NCI-H2196 (cell line): ENCODE measurements at regions not wholly inside any gene's neighbourhood (a gene's known extent, or its start where the extent isn't known, plus 50 kb on each side); places are given as distances from the start of the nearest gene placed in this dataset.

Source experiments
- DNase-seq: peaks from one replicate; lab custom pipeline; 2025; ENCODE audit not compliant: unreplicated experiment; lab: John Stamatoyannopoulos, UW

DNA sequence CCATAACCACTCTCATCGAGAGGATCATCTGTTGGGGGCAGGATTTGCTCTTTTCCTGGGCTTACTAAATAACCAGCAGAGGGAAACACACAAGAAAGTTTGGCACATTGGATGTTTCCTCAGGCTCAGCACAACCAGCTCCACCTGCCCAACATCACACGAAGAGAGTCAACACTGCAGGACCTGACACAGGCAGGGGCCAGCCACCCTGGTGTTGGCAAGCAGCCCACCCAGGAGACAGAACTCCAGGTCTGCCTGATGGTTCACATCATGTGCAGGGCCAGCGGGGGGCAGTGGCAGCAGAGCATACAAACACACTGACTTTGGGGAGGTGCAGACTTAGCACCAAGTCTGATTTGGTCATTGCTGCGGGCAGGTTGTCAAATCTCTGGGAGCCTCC is 182.3 kb upstream of the GALNT2 start:
- peak; percentile 56 for DNase-seq

DNA sequence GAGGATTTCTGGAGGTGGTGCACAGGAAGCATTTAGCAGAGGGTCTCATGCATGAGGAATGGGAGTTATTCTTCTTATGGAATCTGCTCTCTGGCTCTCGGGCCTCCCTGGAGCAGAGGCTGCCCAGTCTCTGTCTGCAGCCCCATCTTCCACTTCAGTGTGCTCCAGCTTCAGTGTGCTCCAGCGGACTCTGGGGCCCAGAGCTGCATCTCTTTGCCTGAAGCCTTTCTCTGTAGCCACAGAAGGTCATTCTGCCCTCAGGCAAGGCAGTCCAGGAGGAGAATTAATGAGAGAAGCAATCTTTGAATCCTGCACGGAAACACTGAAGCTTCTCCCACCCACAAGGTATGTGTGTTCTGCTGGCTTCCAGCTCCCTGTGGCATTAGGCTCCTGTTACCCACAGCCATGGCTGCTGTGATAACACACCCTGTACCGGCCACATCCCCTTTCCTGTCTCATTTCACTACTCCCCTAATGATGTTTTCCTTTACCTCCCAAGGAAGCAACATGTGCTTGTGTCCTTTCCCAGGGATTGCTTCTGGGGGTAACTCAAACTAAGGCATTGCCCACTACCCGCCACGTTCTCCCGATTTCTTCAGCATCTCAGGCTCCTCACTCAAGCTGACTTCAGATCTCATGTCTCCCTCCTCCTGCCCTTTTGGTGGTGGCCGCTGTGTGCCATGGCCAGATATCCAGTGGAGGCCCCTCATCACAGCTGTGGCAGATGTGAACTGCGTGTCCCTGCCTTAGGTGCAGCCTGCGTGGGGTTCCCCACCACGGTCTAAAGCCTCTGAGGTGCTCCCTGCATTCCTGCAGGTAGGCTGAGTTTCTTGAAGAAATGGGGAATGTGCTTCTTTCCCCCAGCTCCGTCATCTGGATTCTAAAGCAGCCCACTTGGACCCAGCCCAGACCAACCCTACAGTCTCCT is 181.2 kb upstream of the GALNT2 start:
- DNase-seq, result no peak

DNA sequence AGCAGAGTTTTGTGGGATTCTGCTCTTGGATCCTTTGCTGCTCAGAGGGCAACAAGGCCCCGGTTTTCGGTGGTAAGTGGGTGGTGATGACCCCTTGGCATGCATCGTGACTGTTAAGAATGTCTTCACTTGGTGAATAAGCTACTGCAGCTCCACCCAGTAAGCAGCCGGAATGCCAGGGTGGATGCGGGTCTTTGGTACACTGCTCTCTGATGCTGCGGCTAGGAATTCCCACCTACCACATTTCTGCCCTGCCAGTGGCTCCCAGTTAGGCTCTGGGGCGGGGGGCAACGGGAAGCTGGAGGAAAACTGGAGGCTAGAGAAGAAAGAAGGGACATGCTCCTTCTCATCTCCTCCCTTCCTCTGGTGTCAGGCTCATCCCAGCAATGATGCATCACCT is 180.4 kb upstream of the GALNT2 start:
- DNase-seq, result no peak

DNA sequence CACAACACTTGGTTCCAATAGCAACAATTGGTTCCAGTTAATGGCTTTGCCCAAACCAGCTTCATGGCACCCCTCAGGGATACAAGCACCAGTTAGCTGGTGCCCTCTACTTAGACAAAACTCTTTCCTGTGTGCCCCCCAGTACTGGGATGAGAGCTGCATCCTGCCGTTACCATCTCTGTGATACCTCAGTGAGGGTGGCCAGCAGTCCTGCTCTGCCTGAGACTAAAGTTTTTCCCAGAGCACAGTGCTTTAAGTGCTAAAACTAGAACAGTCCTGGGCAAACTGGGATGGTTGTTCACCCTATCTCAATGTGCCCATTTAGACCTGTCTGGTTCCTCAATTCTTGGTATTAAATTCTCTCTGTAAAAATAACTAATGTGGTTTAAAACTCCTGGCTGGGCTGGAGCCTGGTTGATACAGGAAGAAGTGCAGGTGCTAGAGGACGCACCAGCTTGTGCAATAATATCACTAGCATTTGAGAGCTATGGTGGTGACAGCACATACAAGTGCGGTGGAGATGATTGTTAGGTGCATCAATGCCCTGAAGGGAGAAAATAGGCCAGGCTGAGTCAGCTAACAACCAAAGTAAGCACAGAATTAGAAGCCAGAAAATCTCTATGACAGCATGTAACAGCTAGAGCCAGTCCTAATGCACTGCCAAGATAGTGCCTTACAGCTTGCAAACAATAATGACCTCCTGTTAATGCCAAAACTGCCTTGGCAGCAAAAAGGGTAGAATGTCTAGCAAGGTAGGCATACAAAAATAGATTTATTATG is 179.8 kb upstream of the GALNT2 start:
- peak; percentile 22 for DNase-seq

DNA sequence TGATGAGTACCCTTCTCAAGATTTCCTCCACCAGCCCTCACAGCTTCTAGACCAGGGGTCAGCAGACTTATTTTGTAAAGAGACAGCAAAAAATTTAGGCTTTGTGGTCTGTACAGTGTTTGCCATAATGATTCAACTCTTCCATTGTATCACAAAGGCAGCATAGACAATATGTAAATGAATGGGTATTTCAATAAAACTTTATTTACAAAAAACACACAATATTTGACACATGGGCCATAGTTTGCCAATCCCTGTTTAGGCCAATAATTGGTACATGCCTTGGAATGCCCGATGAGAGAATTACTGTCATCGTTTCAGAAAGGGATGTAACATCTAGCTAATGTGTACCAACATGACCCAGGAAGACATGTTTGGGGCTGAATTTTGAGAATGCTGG is 178.9 kb upstream of the GALNT2 start:
- DNase-seq, result no peak

DNA sequence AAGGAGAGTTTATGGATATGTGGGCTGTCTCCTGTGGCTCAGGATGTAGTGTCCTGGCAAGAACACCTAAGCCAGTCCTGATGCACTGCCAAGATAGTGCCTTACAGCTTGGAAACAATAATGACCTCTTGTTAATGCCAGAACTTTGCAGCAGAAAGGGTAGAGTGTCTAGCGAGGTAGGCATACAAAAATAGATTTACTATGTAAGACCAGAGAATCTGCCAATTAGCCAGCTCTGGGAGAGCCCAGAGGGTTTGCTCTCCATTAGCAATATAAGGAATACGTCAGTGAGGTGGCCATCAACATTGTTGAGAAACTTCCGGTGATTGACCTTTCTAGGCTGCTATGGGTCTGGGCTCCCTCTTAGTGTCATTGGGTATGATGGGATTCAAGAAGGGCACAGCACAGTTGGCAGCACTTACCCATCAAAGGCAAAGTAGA is 178.5 kb upstream of the GALNT2 start:
- DNase-seq, result no peak

DNA sequence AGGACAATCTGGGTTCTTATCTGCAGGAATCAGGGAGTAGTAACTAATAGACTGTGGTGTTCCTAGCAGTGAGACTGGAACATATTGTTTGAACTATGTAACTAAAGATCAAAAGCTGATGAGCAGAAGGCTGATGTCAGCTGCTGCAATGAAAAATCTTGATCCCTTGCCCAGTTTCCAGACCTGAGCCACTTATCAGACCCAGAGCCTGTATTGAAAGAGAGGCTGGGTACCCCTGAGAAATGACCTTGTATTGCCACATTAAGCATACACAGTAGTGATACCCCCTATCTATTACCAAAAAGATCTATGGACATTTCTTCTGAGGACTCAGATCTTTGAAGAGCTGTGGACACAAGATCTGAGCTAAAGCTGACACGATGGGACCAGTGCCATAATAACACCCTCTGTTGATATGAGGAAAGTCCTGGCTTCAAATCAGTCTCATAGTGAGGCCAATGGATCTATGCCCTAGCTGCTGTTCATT is 178.0 kb upstream of the GALNT2 start:
- peak; percentile 61 for DNase-seq

DNA sequence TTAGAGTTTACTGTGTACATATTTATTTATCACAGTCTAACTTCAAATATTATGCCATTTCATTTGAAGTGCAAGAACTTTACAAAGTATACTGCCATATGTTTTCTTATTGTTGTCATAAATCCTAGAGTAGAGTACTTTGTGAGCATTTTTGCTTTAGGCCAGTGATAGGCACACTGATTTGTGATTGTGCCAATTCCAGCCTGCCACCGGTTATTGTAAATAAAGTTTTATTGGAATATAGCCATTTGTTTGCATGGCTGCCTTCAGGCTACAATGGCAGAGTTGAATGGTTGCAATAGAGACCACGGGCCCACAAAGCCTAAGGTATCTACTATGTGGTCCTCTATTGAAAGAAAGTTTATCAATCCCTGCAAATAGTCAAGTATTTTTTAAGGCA is 175.8 kb upstream of the GALNT2 start:
- DNase-seq, result no peak

DNA sequence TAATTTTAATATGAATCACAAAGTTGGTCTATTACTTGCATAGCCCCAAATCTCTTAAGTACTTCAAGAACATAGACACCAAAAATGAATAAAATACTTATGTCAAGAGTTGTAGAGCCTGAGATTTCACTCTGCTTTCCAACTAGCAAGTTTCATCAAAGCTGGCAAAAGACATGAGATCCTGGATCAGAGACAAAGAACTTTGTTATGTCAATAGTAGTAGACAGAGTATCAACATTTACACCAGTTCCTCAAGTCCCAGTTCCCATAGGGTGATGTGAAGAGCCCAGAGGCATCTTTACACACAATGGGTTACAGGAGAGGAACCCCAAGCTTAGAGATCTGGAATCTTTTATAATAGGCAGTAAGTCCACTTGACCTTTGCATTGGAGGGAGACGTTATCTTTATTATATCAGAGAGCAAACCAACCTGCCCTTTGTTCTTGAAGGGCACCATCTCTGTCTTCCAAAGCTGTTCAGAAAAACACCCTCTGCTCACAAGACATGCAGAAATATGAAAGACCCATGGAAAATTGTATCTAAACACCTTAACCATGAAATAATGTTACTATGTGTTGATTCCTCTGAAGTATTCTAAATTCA is 174.4 kb upstream of the GALNT2 start:
- DNase-seq, result no peak

DNA sequence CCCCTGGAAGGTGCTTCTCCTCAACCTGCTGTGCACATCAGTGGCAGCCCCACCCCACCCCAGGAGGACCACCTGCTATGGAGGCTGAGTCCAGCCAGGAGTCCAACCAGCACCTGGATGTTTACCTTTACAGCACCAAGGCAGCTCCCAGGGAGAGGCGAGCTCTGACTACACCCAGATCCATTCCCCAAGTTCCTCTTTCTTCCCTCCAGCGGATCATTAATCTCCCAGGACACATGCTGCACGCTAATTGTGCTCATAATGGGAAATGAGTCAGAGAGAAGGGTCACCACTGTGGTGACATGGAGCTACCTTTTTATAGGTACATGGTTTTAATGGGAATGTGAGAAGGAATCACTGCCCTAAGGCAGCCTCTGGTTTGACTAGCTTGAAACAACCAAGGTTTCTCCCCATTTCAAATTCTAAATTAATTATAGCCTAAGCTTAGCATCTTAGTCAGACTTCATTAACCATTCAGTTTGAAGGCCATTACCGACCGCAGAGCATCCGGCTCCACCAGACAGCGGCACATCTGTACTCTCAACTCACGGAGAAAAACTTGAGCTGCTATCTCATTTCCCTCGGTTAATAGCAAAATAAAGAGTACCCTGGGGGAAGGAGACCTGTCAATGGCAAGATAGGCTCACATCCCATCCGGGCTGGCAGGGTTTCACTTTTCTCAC is 173.1 kb upstream of the GALNT2 start:
- no peak for DNase-seq

DNA sequence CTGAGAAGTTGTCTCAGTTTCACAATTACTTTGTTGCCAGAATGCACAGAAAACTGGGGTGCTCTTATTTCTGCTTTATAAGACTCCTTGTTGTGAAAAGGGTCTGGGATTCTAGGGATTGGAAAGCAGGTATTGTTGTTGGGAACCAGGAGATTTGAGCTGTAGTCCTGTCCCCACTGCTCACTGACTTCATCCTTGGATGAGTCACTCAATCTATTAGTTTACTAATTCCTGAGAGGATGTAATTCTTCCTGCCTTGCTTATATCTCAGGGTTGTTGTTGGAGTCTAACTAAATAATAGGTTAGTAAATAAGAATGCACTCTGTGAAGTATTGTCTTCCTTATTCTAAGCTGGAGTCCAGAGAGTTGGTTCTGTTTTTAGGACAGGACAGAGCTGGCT is 172.5 kb upstream of the GALNT2 start:
- DNase-seq, result no peak

DNA sequence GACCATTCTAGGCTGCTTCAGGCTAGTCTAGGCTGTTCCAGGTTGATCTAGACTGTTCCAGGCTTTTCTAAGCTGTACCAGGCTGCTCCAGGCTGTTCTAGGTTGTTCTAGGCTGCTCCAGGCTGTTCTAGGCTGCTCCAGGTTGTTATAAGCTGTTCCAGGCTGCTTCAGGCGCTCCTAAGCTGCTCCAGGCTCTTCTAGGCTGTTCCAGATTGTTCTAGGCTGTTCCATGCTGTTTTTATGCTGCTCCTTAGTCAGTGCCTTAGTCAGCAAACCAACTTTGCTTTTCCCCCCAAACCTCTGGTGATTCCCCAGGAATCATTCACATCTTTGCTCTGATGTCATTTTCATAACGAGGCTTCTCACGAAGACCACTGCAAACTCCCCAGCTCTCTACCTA is 171.4 kb upstream of the GALNT2 start:
- DNase-seq, result no peak

DNA sequence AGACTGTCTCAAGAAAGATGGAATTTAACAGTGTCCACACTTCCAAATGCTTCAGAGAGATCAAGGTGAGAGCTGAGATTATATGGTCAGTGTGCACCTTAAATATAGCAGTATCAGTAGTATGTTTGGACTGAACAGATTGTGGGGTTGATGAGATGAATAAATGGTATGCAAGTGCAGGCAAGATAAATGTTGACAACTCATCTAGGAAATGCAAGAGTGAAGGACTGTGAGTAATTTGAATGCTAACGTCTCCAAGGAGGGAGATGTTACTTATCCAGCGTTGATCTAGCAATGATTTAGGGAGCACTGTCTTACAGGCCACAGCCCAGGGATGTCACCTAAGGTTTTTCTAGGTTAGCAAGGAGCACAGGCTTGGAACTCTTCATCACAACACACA is 170.7 kb upstream of the GALNT2 start:
- no peak for DNase-seq

DNA sequence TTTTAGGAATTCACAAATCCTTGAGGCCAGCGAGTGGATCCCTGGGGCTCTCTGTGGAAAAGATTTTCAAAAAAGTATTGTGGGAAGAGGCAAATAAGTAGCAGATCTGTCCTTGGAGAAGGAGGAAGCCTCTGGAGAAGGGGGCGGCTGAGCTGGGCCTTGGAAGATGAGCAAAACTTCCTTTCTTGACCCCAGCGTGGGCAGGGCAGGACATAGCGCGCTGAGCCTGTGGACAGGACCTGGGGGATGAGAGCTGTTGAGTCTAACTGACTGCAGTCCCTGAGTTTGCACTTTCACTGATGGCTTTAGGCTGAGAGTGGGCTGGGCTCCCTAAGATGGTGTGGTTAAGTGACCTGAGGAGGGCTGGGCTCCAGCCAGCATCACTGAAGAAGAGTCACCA is 170.2 kb upstream of the GALNT2 start:
- no peak for DNase-seq

DNA sequence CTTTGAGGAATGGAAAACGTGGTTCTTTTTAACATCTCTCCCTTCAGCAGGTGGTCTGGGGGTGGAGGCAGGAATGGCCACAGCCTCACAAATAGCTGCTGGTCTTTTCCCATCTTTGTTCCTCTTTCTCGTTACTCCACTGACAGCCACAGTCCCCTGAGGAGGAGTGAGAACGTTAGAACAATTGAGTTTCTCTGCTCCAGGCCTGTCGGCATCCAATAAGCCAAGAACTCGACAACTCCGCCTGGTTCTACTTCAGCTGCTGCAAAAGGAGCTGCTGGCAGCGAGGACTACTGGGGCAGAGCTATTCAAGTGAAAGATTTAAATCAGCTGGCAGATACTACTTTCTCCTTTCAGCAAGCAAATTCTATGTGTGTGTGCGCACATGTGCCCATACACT is 169.5 kb upstream of the GALNT2 start:
- no peak for DNase-seq

DNA sequence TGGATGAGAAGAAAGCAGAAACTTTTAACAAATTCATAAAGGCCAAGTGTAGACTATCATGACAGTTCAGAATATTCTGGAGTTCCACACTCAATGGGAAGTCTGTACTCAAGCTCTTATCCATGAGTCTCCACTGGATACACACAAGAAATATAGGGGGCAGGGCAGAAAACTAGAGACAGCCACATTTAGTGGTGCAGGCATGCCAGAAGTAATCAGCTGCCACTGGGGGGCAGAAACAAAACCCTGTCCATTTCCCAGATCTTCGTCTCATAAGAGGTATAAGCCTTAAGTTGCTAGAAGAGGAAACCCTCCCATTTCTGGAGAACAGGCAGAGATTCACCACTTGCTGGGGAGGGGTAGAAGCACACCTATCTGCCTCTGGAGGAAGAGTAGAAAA is 166.8 kb upstream of the GALNT2 start:
- no peak for DNase-seq

DNA sequence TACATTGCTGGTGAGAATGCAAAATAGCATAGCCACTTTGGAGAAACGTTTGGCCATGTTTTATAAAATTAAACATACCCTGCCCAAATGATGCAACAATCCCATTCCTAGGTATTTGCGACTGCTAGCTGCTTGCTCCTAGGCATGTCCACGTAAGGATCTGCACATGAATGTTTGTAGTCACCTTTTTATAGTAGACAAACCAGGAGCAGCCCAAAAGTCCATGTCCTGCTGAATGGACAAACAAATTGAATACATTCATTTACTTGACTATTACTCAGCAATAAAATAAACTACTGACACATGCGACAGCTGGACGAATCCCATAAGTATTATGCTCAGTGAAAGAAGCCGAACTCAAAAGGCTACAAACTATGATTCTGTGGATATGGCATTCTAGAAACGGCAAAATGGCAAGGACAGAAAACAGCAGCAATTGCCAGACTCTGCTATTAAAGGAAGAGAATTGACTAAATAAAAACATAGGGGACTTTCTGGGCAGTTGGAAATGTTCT is 161.9 kb upstream of the GALNT2 start:
- no peak for DNase-seq

DNA sequence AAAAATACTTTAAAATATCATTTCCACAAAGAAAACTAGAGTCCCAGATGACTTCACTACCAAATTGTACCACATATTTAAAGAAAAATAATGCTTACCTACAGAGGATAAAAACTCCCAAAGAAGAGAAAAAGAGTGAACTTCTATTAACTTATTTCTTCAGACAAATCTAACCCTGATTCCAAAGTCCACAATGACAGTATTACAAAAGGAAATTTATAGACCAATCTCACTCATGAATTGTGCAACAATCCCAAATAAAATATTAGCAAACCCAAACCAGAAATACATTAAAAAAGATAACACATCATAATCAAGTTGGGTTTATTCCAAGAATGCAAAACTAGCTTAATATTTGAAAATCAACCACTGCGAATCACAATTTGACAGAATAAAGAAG is 161.4 kb upstream of the GALNT2 start:
- no peak for DNase-seq

DNA sequence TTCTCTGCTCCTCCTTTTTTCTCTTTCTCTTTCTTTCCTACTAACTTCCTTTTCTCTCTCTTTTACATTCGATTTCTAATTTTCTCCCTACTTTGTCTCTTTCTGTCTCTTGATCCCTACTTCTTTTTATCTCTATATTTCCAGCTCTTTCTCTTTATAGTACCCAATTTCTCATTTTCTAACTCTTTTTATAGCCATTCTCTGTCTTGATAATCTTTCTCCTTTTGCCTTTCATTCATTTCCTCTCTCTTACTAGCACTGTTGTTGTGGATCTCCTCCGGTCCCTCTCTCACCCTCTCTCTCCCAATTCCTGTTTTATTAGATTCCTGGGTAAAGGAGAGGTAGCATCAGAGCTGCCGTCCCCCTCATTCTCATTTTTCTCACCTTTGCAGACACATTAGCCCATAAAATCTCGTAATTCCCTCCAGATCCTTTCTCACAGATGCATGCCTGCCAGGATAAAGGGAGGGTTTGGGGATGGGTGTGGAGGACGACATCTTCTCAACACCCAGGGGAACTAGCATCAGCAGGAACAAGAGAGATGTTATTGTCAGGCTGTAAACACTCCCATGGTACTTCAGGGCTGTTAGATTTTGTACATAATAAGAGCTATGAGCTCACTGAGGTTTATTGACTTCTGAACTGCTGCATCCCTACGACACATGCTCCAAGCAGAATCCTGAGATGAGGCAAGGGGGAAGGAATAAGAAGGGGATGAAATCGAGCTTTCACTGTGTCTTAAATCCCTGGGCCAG is 159.0 kb upstream of the GALNT2 start:
- DNase-seq, result no peak

DNA sequence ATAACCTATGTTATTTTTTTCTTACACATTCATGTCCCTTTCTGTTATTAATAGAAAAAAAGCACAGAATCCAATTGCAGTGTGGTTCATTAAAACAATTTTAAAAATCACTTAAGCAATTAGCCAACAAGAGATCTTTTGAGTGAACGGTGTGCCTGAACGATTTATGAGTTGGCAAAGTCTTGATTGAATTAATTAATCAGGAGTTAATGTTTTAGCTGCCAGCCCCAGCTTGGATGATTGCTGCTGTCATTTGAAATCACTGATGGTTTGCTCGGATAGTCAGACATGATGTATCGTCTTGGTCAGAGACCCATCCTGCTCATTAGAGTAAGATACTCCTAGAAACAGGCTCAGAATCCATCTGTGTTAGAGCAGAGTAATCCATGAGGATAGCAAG is 158.3 kb upstream of the GALNT2 start:
- DNase-seq, result no peak
